Mesenteric fat pad (tissue), 1 donor: ENCODE measurements at regions not wholly inside any gene's neighbourhood (a gene's known extent, or its start where the extent isn't known, plus 50 kb on each side); places are given as distances from the start of the nearest gene placed in this dataset.
"Not testable (repeated sequence)": the region's sequence is repeated elsewhere in the genome, so short reads cannot be mapped to it uniquely, and the experiment has no call there.

ENCODE experiments used
- DNase-seq: peaks from one replicate; pipeline ENCODE4 v3.0.0-alpha.2; 2020; ENCODE audit warnings: low spot score
- donor health status: DM: yes; HTN: yes; CAD: no.

GRCh38 chr2:226580403-226580802, 219.2 kb downstream of the IRS1 start:
- DNase-seq: no peak

- DNase-seq: no peak
Measured at GRCh38 chr2:226579519-226579918, 220.1 kb downstream of the IRS1 start.

GRCh38 chr2:226578879-226579278, 220.7 kb downstream of the IRS1 start:
- DNase-seq: no peak

- DNase-seq: no peak
Measured at GRCh38 chr2:226578373-226578772, 221.2 kb downstream of the IRS1 start.

- DNase-seq: no peak
Measured at GRCh38 chr2:226575928-226576327, 223.7 kb downstream of the IRS1 start.

GRCh38 chr2:226573158-226573557, 226.5 kb downstream of the IRS1 start:
- DNase-seq: no peak

GRCh38 chr2:226564667-226565066, 235.0 kb downstream of the IRS1 start:
- DNase-seq: no peak

- no peak for DNase-seq
Measured at GRCh38 chr2:226561962-226562361, 237.7 kb downstream of the IRS1 start.

- DNase-seq: no peak
Measured at GRCh38 chr2:226560325-226560724, 239.3 kb downstream of the IRS1 start.

GRCh38 chr2:226559536-226559935, 240.1 kb downstream of the IRS1 start:
- DNase-seq: no peak

- DNase-seq: no peak
Measured at GRCh38 chr2:226558418-226558817, 241.2 kb downstream of the IRS1 start.

- DNase-seq: no peak
Measured at GRCh38 chr2:226556050-226556449, 243.6 kb downstream of the IRS1 start.

- no peak for DNase-seq
Measured at GRCh38 chr2:226554701-226555100, 244.9 kb downstream of the IRS1 start.

- DNase-seq: no peak
Measured at GRCh38 chr2:226553333-226553732, 246.3 kb downstream of the IRS1 start.

GRCh38 chr2:226552571-226553285, 246.9 kb downstream of the IRS1 start:
- DNase-seq: no peak

- no peak for DNase-seq
Measured at GRCh38 chr2:226551522-226552250, 247.9 kb downstream of the IRS1 start.

- no peak for DNase-seq
Measured at GRCh38 chr2:226550801-226551200, 248.8 kb downstream of the IRS1 start.

GRCh38 chr2:226548732-226549131, 250.9 kb downstream of the IRS1 start:
- DNase-seq: no peak

- DNase-seq: no peak
Measured at GRCh38 chr2:226544596-226545210, 254.9 kb downstream of the IRS1 start.

GRCh38 chr2:226540204-226540994, 259.2 kb downstream of the IRS1 start:
- no peak for DNase-seq

- no peak for DNase-seq
Measured at GRCh38 chr2:226536410-226536809, 263.2 kb downstream of the IRS1 start.

GRCh38 chr2:226532976-226533375, 266.6 kb downstream of the IRS1 start:
- DNase-seq: not testable (repeated sequence)
